ENCODE measurements at regions not wholly inside any gene's neighbourhood (a gene's known extent, or its start where the extent isn't known, plus 50 kb on each side); places are given as distances from the start of the nearest gene placed in this dataset.

- 16% methylated on average over 4 of the region's 9 CpGs for WGBS (ENCODE audit: insufficient coverage)
- H3K4me1 ChIP-seq (ENCODE audit: control insufficient read depth, insufficient read depth, low read length) = no peaks in the 10 kb centered on the region
- peak; percentile 20 for DNase-seq
- H3K9me3 ChIP-seq (replicated peaks; ENCODE audit: control insufficient read depth, low read depth, low read length) = no peaks in the 10 kb centered on the region
- no peak overlapping the region for H3K4me3 ChIP-seq (ENCODE audit: low read length)
- H3K27me3 ChIP-seq (ENCODE audit: control insufficient read depth, insufficient read depth, low read length) = no peaks in the 10 kb centered on the region
- no peak overlapping the region for H3K27ac ChIP-seq (ENCODE audit: low read length)
- no peaks in the 10 kb centered on the region for H3K36me3 ChIP-seq (ENCODE audit: control insufficient read depth, insufficient read depth, low read length)
Measured at GRCh38 chr15:37872661-37873060, 61.8 kb upstream of the TMCO5A start.

GRCh38 chr15:37873336-37873735, 61.1 kb upstream of the TMCO5A start:
- H3K36me3 ChIP-seq (ENCODE audit: control insufficient read depth, insufficient read depth, low read length) = no peaks in the 10 kb centered on the region
- no peak overlapping the region for H3K4me3 ChIP-seq (ENCODE audit: low read length)
- no peak for DNase-seq
- H3K9me3 ChIP-seq (replicated peaks; ENCODE audit: control insufficient read depth, low read depth, low read length) = no peaks in the 10 kb centered on the region
- no peak overlapping the region for H3K27ac ChIP-seq (ENCODE audit: low read length)
- no peaks in the 10 kb centered on the region for H3K27me3 ChIP-seq (ENCODE audit: control insufficient read depth, insufficient read depth, low read length)
- H3K4me1 ChIP-seq (ENCODE audit: control insufficient read depth, insufficient read depth, low read length) = no peaks in the 10 kb centered on the region
- 63% methylated on average over 1 of the region's 3 CpGs for WGBS (ENCODE audit: insufficient coverage)

GRCh38 chr15:37876900-37877299, 57.5 kb upstream of the TMCO5A start:
- 76% methylated on average over 3 of the region's 3 CpGs for WGBS (ENCODE audit: insufficient coverage)
- DNase-seq = no peak
- no peaks in the 10 kb centered on the region for H3K36me3 ChIP-seq (ENCODE audit: control insufficient read depth, insufficient read depth, low read length)
- H3K4me3 ChIP-seq (ENCODE audit: low read length) = no peak overlapping the region
- H3K27ac ChIP-seq (ENCODE audit: low read length) = no peak overlapping the region
- no peaks in the 10 kb centered on the region for H3K27me3 ChIP-seq (ENCODE audit: control insufficient read depth, insufficient read depth, low read length)
- H3K4me1 ChIP-seq (ENCODE audit: control insufficient read depth, insufficient read depth, low read length) = no peaks in the 10 kb centered on the region
- H3K9me3 ChIP-seq (replicated peaks; ENCODE audit: control insufficient read depth, low read depth, low read length) = no peaks in the 10 kb centered on the region

GRCh38 chr15:37877851-37878741, 56.3 kb upstream of the TMCO5A start:
- Histone ChIP-seq H3K9me3 (replicated peaks; ENCODE audit: control insufficient read depth, low read depth, low read length) (no peaks in the 10 kb centered on the region), H3K4me3 (ENCODE audit: low read length) (no peak overlapping the region), H3K27ac (ENCODE audit: low read length) (no peak overlapping the region), H3K36me3 (ENCODE audit: control insufficient read depth, insufficient read depth, low read length) (no peaks in the 10 kb centered on the region), H3K4me1 (ENCODE audit: control insufficient read depth, insufficient read depth, low read length) (no peaks in the 10 kb centered on the region), H3K27me3 (ENCODE audit: control insufficient read depth, insufficient read depth, low read length) (no peaks in the 10 kb centered on the region)
- peak; percentile 37 for DNase-seq
- no CpG with 5 or more reads among the region's 7 CpGs for WGBS (ENCODE audit: insufficient coverage)

- Histone ChIP-seq H3K4me1 (ENCODE audit: control insufficient read depth, insufficient read depth, low read length) (no peaks in the 10 kb centered on the region), H3K36me3 (ENCODE audit: control insufficient read depth, insufficient read depth, low read length) (no peaks in the 10 kb centered on the region), H3K27ac (ENCODE audit: low read length) (no peak overlapping the region), H3K9me3 (replicated peaks; ENCODE audit: control insufficient read depth, low read depth, low read length) (no peaks in the 10 kb centered on the region), H3K4me3 (ENCODE audit: low read length) (no peak overlapping the region), H3K27me3 (ENCODE audit: control insufficient read depth, insufficient read depth, low read length) (no peaks in the 10 kb centered on the region)
- peak; percentile 43 for DNase-seq
- WGBS (ENCODE audit: insufficient coverage) = 33% methylated on average over 1 of the region's 12 CpGs
Measured at GRCh38 chr15:37880009-37880834, 54.2 kb upstream of the TMCO5A start.

- H3K4me3 ChIP-seq (ENCODE audit: low read length) = no peak overlapping the region
- H3K4me1 ChIP-seq (ENCODE audit: control insufficient read depth, insufficient read depth, low read length) = no peaks in the 10 kb centered on the region
- WGBS (ENCODE audit: insufficient coverage) = no CpG with 5 or more reads among the region's 2 CpGs
- no peaks in the 10 kb centered on the region for H3K27me3 ChIP-seq (ENCODE audit: control insufficient read depth, insufficient read depth, low read length)
- no peaks in the 10 kb centered on the region for H3K9me3 ChIP-seq (replicated peaks; ENCODE audit: control insufficient read depth, low read depth, low read length)
- H3K36me3 ChIP-seq (ENCODE audit: control insufficient read depth, insufficient read depth, low read length) = no peaks in the 10 kb centered on the region
- no peak overlapping the region for H3K27ac ChIP-seq (ENCODE audit: low read length)
- DNase-seq = no peak
Measured at GRCh38 chr15:37880835-37881153, 53.6 kb upstream of the TMCO5A start.

GRCh38 chr15:37881237-37882013, 53.0 kb upstream of the TMCO5A start:
- H3K9me3 ChIP-seq (replicated peaks; ENCODE audit: control insufficient read depth, low read depth, low read length) = no peaks in the 10 kb centered on the region
- no peak for DNase-seq
- WGBS (ENCODE audit: insufficient coverage) = no CpG with 5 or more reads among the region's 8 CpGs

GRCh38 chr15:37882640-37883039, 51.8 kb upstream of the TMCO5A start:
- Histone ChIP-seq H3K4me1 (ENCODE audit: control insufficient read depth, insufficient read depth, low read length) (no peaks in the 10 kb centered on the region), H3K27me3 (ENCODE audit: control insufficient read depth, insufficient read depth, low read length) (no peaks in the 10 kb centered on the region), H3K36me3 (ENCODE audit: control insufficient read depth, insufficient read depth, low read length) (no peaks in the 10 kb centered on the region), H3K27ac (ENCODE audit: low read length) (no peak overlapping the region), H3K9me3 (replicated peaks; ENCODE audit: control insufficient read depth, low read depth, low read length) (no peaks in the 10 kb centered on the region), H3K4me3 (ENCODE audit: low read length) (no peak overlapping the region)
- no peak for DNase-seq
- WGBS (ENCODE audit: insufficient coverage) = no CpG with 5 or more reads among the region's 2 CpGs

More at GRCh38 chr15:37881237-37882013, 53.0 kb upstream of the TMCO5A start:
- Histone ChIP-seq H3K27me3 (ENCODE audit: control insufficient read depth, insufficient read depth, low read length) (no peaks in the 10 kb centered on the region), H3K27ac (ENCODE audit: low read length) (no peak overlapping the region), H3K4me3 (ENCODE audit: low read length) (no peak overlapping the region), H3K36me3 (ENCODE audit: control insufficient read depth, insufficient read depth, low read length) (no peaks in the 10 kb centered on the region), H3K4me1 (ENCODE audit: control insufficient read depth, insufficient read depth, low read length) (no peaks in the 10 kb centered on the region)

Measured in muscle of leg (tissue), 3 donors.